H1 (cell line): ENCODE measurements at regions not wholly inside any gene's neighbourhood (a gene's known extent, or its start where the extent isn't known, plus 50 kb on each side); places are given as distances from the start of the nearest gene placed in this dataset.

Source experiments
- JUND ChIP-seq: IDR thresholded peaks from 2 replicates; pipeline ENCODE4 v1.6.1; 2011; ENCODE audit warnings: mild to moderate bottlenecking, improper control_type of control experiment, low read length
- KDM5A ChIP-seq: fragments of 200-600 bp; IDR thresholded peaks from 2 replicates; pipeline ENCODE4 v1.7.1; 2012; ENCODE audit warnings: mild to moderate bottlenecking, low read length, inconsistent platforms, mixed read lengths
- PHF8 ChIP-seq: fragments of 200-600 bp; sonication (generic); conservative IDR thresholded peaks from 2 replicates; pipeline ENCODE4 v1.7.1; 2012; ENCODE audit warnings: low read depth, mild to moderate bottlenecking, inconsistent platforms, low read length, moderate library complexity
- POLR2A ChIP-seq, 2 experiments: IDR thresholded peaks; 1 replicate in 1 of 2; 2 replicates in 1 of 2; pipeline ENCODE4 v1.6.1; 2011; ENCODE audit warnings: low read depth in 2 of 2, low read length in 2 of 2, mild to moderate bottlenecking in 2 of 2; ENCODE audit errors: control extremely low read depth in 1 of 2
- TF ChIP-seq, protein P1 (sequence below): IDR thresholded peaks from 2 replicates; pipeline ENCODE4 v1.6.1; 2012; ENCODE audit warnings: low read length, inconsistent platforms

DNA sequence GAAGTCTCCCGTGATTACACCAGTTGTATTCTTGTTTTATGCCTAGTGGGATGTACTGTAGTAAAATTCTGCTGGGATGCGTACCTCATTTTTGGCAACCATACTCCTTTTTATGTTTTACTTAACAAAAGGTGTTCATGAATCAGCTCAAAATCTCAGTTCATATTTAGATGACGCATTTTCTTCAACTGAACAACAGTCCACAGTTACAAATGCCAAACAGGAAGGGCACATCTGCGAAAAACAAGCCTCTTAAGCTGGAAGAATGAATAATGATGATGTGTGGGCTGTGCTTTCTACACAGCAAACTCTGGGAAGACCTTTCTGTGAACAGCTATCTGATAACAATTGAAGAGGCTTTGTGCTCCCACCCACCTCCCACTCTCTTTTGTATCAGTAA lies 68.4 kb upstream of the NRBF2 start (continued):
- TF ChIP-seq, protein P1, sequence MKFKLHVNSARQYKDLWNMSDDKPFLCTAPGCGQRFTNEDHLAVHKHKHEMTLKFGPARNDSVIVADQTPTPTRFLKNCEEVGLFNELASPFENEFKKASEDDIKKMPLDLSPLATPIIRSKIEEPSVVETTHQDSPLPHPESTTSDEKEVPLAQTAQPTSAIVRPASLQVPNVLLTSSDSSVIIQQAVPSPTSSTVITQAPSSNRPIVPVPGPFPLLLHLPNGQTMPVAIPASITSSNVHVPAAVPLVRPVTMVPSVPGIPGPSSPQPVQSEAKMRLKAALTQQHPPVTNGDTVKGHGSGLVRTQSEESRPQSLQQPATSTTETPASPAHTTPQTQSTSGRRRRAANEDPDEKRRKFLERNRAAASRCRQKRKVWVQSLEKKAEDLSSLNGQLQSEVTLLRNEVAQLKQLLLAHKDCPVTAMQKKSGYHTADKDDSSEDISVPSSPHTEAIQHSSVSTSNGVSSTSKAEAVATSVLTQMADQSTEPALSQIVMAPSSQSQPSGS = no peak
- TF ChIP-seq PHF8 = no peak
- TF ChIP-seq POLR2A (IDR thresholded peaks at IDR 0.05; ENCODE audit: control extremely low read depth in 1 of 2, low read depth in 2 of 2, low read length in 2 of 2) = no peak
- TF ChIP-seq KDM5A = no peak
- no peak for TF ChIP-seq JUND
- TF ChIP-seq, all 59 proteins: peak for 0
